Adipocyte (in vitro differentiated cells): ENCODE measurements at regions not wholly inside any gene's neighbourhood (a gene's known extent, or its start where the extent isn't known, plus 50 kb on each side); places are given as distances from the start of the nearest gene placed in this dataset.
"Not testable (repeated sequence)": the region's sequence is repeated elsewhere in the genome, so short reads cannot be mapped to it uniquely, and the experiment has no call there.

Source experiments
- DNase-seq: peaks from one replicate; pipeline ENCODE4 v3.0.0-alpha.2; 2015; ENCODE audit warnings: low read depth
- H3K27me3 ChIP-seq: replicated peaks from 2 replicates; pipeline ENCODE4 v1.7.0; 2013; ENCODE audit warnings: mild to moderate bottlenecking, low read length, moderate library complexity; ENCODE audit not compliant: control insufficient read depth, insufficient read depth
- H3K36me3 ChIP-seq: 2 replicates; pipeline ENCODE4 v1.7.0; 2013; ENCODE audit warnings: low read length, mild to moderate bottlenecking, moderate library complexity; ENCODE audit not compliant: control insufficient read depth, insufficient read depth, severe bottlenecking
- H3K4me1 ChIP-seq: 2 replicates; pipeline ENCODE4 v1.7.0; 2013; ENCODE audit warnings: mild to moderate bottlenecking, low read length, moderate library complexity; ENCODE audit not compliant: control insufficient read depth, insufficient read depth
- H3K4me3 ChIP-seq: 2 replicates; pipeline ENCODE4 v1.7.0; 2013; ENCODE audit warnings: mild to moderate bottlenecking, low read length, moderate library complexity
- H3K9ac ChIP-seq: 2 replicates; pipeline ENCODE4 v1.7.0; 2013; ENCODE audit warnings: mild to moderate bottlenecking, low read length, moderate library complexity
- H3K9me3 ChIP-seq: 2 replicates; pipeline ENCODE4 v1.7.0; 2013; ENCODE audit warnings: mild to moderate bottlenecking, low read length, moderate library complexity; ENCODE audit not compliant: control insufficient read depth

DNA sequence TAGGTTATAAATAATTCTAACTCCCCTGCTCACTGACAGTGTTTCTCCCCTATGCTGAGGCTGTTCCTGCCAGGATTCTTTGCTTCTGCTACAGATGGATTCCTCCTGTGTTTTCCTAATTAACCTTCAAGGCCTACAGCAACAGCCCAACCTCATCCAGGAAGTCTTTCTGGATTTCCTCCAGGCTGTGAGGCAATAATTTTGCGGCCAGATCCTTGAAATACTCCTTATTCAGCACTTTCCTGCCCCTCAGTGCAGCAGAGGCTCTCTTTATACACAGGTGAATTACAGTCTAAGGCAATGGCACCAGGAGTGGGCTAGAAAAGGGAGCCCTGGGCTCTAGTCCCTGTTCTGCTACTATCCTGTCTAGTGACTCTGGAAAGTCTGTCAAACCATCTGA, 102.1 kb upstream of the PRSS12 start:
- H3K36me3 ChIP-seq, H3K9ac ChIP-seq, H3K27me3 ChIP-seq, H3K9me3 ChIP-seq, H3K4me3 ChIP-seq, H3K4me1 ChIP-seq: not testable (repeated sequence)
- DNase-seq, result peak; percentile 27

DNA sequence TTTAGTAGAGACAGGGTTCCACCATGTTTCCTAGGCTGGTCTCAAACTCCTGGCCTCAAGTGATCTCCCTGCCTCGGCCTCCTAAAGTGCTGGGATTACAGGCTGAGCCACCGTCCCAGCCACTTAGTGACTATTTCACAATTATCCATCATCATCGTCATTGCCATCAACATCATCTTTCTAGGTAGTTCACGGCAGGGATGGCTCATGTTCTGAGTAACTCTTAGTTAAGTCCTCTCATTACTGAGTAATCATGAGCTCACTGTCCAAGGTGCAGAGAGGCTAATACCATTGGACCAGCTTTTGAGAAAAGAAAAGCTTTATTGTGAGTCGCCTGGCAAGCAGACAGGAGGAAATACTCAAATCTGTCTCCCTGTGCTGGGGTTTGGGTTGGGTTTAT, 108.6 kb upstream of the PRSS12 start:
- DNase-seq, H3K27me3 ChIP-seq, H3K4me3 ChIP-seq, H3K4me1 ChIP-seq, H3K9ac ChIP-seq, H3K9me3 ChIP-seq, H3K36me3 ChIP-seq: not testable (repeated sequence)

DNA sequence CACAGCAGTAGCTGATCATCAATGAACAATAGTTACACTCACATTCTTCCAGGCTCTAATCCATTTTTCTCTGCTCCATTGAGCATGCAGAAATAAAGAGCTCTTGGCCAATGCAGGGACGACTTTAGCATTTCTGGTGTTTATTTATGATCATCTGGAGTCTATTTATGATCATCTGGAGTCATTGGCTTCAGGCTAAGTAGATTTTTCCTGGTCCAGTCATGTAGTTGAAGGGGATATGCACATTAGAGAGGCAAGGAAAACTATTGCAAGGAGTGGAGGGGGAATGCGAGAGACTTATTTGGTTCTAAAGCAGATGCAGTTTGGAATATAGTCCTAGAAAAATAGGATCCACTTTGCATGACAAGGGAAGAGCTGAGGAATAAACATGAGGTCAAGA, 113.0 kb upstream of the PRSS12 start:
- not testable (repeated sequence) for H3K36me3 ChIP-seq, H3K9me3 ChIP-seq, H3K27me3 ChIP-seq, H3K4me3 ChIP-seq, H3K4me1 ChIP-seq, H3K9ac ChIP-seq
- peak; percentile 77 for DNase-seq

DNA sequence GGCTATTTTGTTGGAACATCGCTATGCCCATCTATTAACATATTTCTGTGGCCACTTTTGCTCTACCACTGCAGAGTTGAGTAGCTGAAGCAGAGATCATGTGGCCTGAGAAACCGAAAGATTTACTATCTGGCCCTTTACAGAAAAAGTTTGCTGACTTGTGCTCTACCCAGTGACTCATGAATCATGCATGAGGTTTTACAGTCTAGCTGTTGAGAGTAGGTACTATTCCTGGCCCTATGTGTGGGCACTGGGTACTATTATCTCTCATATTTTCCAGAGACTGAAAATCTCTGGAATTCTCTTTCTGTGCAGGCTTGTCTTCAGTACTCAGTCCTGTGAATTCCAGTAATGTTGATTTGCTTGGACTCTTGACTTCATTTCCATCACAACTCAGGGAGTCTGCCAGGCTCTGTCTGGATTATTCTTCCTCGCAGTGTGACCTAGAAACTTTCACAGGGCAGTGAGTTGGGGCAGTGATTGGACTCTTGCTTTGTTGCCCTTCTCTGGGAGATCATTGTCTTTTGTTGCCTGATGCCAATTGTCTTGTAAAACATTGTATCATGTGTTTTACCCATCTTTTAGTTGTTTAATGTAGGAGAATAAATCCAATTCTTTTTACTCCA, 121.3 kb upstream of the PRSS12 start:
- not testable (repeated sequence) for H3K36me3 ChIP-seq, H3K4me1 ChIP-seq, H3K9me3 ChIP-seq, H3K9ac ChIP-seq, H3K27me3 ChIP-seq, H3K4me3 ChIP-seq
- DNase-seq, result peak; percentile 45

DNA sequence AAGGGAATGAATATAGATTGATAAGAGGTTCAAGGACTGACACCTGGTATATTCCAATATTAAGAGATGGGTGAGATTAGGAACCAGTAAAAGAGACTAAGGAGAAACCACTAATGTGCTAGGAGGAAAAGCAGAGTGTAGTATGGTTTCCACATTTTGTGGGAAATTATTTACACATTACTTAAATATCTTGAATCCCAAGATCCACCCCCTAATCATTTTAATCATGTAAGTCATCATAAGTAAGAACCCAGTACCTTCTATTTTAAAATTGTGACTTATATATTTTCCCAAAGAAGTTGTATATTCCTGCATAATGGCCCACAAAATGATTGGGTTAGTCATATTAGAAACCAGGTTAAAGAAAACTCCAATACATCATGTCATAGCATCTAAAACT, 122.0 kb upstream of the PRSS12 start:
- not testable (repeated sequence) for H3K36me3 ChIP-seq, H3K4me3 ChIP-seq, H3K9ac ChIP-seq, H3K27me3 ChIP-seq, H3K9me3 ChIP-seq, H3K4me1 ChIP-seq, DNase-seq

DNA sequence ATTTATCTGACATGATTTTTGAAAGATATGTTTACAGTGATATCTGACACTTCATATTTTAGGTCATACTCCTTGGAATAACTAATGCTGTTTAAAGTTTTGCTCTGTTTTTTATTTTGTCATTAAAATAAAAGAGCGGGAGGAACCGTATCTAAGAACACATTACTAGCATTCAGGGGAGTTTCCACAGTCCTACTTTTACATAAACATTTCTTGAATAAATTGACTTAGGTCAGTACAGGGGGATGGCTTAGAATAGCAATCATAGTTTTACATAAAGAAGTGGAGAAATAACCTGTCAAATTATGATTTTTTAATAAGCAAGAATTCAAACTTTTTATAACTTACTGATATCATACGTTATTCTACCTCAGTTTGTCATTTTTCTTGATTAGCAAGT, 123.1 kb upstream of the PRSS12 start:
- not testable (repeated sequence) for DNase-seq, H3K36me3 ChIP-seq, H3K9me3 ChIP-seq, H3K4me1 ChIP-seq, H3K4me3 ChIP-seq, H3K27me3 ChIP-seq, H3K9ac ChIP-seq

DNA sequence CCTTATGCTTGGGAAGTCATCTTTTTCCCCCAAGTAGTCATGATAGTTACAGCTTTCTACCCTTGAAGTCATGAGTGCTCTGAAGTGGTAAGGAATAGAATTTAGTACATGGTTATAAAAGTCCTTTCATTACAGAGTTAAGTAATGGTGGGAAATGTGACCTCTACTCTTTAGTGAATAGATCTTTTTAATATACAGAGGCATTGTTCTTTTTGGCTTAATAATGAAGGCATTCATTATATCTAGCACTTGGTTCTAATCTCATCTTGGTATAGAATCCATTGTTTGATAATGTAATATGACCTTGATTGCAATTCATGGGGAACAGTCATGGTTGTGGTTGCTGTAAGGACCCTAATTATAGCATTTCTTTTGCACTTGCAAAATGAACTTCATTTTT, 125.0 kb upstream of the PRSS12 start:
- H3K27me3 ChIP-seq, DNase-seq, H3K9me3 ChIP-seq, H3K4me1 ChIP-seq, H3K9ac ChIP-seq, H3K36me3 ChIP-seq, H3K4me3 ChIP-seq: not testable (repeated sequence)

DNA sequence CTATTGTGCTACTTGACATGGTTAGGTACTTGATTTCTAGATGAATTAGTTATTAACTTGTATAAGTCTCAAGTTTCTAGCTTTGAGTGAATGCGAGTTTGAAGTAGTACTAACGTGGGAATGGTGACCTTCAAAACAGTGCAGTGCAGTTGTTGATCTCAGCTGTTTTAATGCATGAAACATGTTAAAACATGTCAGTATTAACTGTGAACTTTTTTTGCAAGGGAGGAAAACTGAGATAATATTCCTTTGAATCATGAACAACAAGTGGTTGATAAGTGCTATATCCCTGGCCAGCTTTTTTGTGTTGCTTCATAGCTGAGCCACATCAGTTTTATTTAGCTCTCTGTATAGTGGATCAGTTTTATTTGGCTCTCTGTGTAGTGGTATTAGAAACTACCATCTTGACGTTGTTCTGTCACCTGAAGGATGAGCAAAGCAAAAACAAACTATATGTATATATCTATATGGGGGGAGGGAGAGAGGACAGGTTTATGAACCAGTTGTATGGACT, 133.1 kb upstream of the PRSS12 start:
- not testable (repeated sequence) for H3K36me3 ChIP-seq, DNase-seq, H3K9ac ChIP-seq, H3K4me1 ChIP-seq, H3K9me3 ChIP-seq, H3K4me3 ChIP-seq, H3K27me3 ChIP-seq

DNA sequence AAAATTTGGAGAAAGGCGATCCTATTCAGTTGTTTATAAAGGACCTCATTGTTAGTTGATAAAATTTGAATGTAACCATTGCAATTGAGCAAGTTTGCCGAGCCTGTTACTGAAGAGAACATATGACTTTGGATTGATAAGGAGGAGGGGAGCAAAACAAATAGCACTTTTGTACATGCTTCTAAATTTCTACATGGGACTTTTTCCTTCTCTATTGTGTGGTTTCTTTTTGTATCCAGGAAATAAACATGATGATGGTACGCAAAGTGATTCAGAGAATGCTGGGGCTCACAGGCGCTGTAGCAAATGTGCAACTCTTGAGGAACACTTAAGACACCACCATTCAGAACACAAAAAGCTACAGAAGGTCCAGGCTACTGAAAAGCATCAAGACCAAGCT, 140.2 kb upstream of the PRSS12 start:
- not testable (repeated sequence) for DNase-seq, H3K27me3 ChIP-seq, H3K4me1 ChIP-seq

DNA sequence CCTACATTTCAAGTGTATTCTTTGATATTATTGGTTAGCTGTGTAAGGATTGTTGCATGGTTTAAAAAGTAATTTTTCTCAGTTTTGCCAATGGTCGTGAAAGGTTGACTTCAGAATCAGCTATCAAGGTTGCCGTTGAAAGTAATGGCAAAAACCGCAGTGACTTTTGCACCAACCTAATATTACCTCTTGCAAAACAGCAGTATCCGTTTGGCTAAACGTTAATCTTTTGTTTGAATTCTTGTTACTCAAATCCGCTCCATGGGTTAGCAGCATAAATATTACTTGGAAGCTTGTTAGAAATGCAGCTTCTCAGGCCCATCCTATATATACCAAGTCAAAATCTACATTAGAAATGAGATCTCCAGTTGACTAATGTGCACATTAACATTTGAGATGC, 141.6 kb upstream of the PRSS12 start:
- H3K9me3 ChIP-seq, H3K36me3 ChIP-seq, H3K9ac ChIP-seq, H3K27me3 ChIP-seq, H3K4me3 ChIP-seq, DNase-seq, H3K4me1 ChIP-seq: not testable (repeated sequence)

More for the DNA sequence above, 140.2 kb upstream of the PRSS12 start:
- H3K4me3 ChIP-seq, H3K9me3 ChIP-seq, H3K9ac ChIP-seq, H3K36me3 ChIP-seq: not testable (repeated sequence)

DNA sequence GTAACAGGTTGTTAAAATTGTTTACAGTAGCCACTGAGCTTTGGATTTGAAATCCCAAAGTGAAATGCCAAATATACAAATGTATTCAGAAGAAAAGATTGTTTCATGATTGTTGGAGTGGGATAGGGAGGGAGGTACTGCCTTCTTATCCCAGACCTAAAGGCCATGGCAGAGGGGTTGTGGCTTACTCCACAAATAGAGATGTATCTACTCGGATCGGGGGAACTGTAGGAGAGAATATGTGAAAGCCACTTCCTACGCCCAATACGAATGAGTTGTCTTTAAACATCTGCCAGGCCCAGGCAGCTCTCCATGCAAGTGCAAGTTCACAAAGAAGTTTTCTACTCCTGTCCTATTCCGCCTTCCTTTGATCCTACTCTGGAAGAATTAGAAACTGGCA, 150.2 kb upstream of the PRSS12 start:
- H3K36me3 ChIP-seq, H3K9me3 ChIP-seq, H3K4me1 ChIP-seq, H3K9ac ChIP-seq, H3K4me3 ChIP-seq, DNase-seq, H3K27me3 ChIP-seq: not testable (repeated sequence)

DNA sequence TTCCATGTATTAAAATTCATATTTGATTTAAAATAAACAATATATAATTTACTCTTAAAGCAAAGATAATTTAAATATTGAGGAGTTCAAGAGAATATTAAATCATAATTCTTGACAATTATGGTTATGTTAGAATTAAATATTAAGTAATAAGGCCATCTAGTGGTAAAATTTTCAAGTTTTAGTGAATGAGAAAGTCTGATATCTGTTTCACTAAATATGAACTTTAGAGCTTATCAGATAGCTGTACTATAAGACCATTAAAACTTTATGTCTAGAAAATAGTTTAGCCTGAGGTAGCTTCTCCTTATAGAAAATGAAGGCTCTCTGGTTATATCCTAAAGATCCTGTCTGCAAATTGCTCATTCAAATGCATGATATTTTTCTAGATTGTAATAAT, 152.1 kb upstream of the PRSS12 start:
- H3K27me3 ChIP-seq, H3K4me1 ChIP-seq, H3K9ac ChIP-seq, H3K36me3 ChIP-seq, H3K4me3 ChIP-seq, H3K9me3 ChIP-seq: not testable (repeated sequence)
- peak; percentile 64 for DNase-seq
